Neural cell (in vitro differentiated cells): ENCODE measurements at regions not wholly inside any gene's neighbourhood (a gene's known extent, or its start where the extent isn't known, plus 50 kb on each side); places are given as distances from the start of the nearest gene placed in this dataset.

Experiments used
- H2AFZ ChIP-seq: fragments of 200-600, 300-800 bp; sonication (generic), shearing (Covaris generic); 2 replicates; pipeline ENCODE4 v1.6.0; 2014; ENCODE audit warnings: low read depth, mild to moderate bottlenecking, antibody characterized with exemption, low read length, moderate library complexity
- H3F3A ChIP-seq: fragments of 200-600 bp; shearing (Covaris generic); 2 replicates; pipeline ENCODE4 v1.6.1; 2016; ENCODE audit warnings: mild to moderate bottlenecking, moderate library complexity, mixed read lengths, antibody characterized with exemption, low read length; ENCODE audit not compliant: insufficient read depth, poor library complexity, severe bottlenecking
- H3K27ac ChIP-seq: fragments of 200-600, 300-800 bp; sonication (generic), shearing (Covaris generic); 2 replicates; pipeline ENCODE4 v1.5.1; 2014; ENCODE audit warnings: mild to moderate bottlenecking, low read length, moderate library complexity
- H3K27me3 ChIP-seq: fragments of 300-800, 200-600 bp; sonication (generic), shearing (Covaris generic); 2 replicates; pipeline ENCODE4 v1.6.0; 2014; ENCODE audit warnings: mild to moderate bottlenecking, low read depth, low read length, moderate library complexity; ENCODE audit not compliant: insufficient read depth
- H3K36me3 ChIP-seq: fragments of 300-800, 200-600 bp; sonication (generic), shearing (Covaris generic); 2 replicates; pipeline ENCODE4 v1.5.1; 2014; ENCODE audit warnings: mild to moderate bottlenecking, antibody characterized with exemption, low read length, moderate library complexity; ENCODE audit not compliant: insufficient read depth
- H3K4me2 ChIP-seq: fragments of 300-800, 200-600 bp; sonication (generic), shearing (Covaris generic); 2 replicates; pipeline ENCODE4 v1.6.0; 2014; ENCODE audit warnings: mild to moderate bottlenecking, low read length
- H3K4me3 ChIP-seq: fragments of 300-800, 200-600 bp; sonication (generic), shearing (Covaris generic); 2 replicates; pipeline ENCODE4 v1.5.1; 2014; ENCODE audit warnings: mild to moderate bottlenecking, low read length, moderate library complexity
- H3K79me2 ChIP-seq: fragments of 200-600 bp; shearing (Covaris generic); replicated peaks from 2 replicates; pipeline ENCODE4 v1.6.0; 2014; ENCODE audit warnings: mild to moderate bottlenecking, low read length, moderate library complexity; ENCODE audit not compliant: insufficient read depth
- H3K9ac ChIP-seq: fragments of 300-800, 200-600 bp; sonication (generic), shearing (Covaris generic); 2 replicates; pipeline ENCODE4 v1.6.1; 2016; ENCODE audit warnings: mild to moderate bottlenecking, low read length, mixed read lengths
- H3K9me2 ChIP-seq: fragments of 200-600 bp; shearing (Covaris generic); 2 replicates; pipeline ENCODE4 v1.6.1; 2016; ENCODE audit warnings: mild to moderate bottlenecking, low read length, mixed read lengths; ENCODE audit not compliant: insufficient read depth
- H3K9me3 ChIP-seq: fragments of 200-600, 300-800 bp; sonication (generic), shearing (Covaris generic); 2 replicates; pipeline ENCODE4 v1.6.1; 2016; ENCODE audit warnings: mild to moderate bottlenecking, mixed run types, low read length, moderate library complexity, mixed read lengths
- H4K20me1 ChIP-seq: fragments of 200-600 bp; shearing (Covaris generic); 2 replicates; pipeline ENCODE4 v1.6.1; 2016; ENCODE audit warnings: mild to moderate bottlenecking, mixed run types; ENCODE audit not compliant: insufficient read depth
- CTCF ChIP-seq: fragments of 450-650 bp; IDR thresholded peaks from 2 replicates; pipeline ENCODE4 v1.5.1; 2014; ENCODE audit warnings: antibody characterized with exemption, mild to moderate bottlenecking, moderate library complexity; ENCODE audit not compliant: poor library complexity, severe bottlenecking
- EP300 ChIP-seq: fragments of 450-650 bp; conservative IDR thresholded peaks from 2 replicates; pipeline ENCODE4 v1.6.1; 2014; ENCODE audit warnings: antibody characterized with exemption, mild to moderate bottlenecking, moderate library complexity; ENCODE audit not compliant: poor library complexity, severe bottlenecking
- EZH2 ChIP-seq: fragments of 200-600, 300-800 bp; shearing (Covaris generic), sonication (generic); IDR thresholded peaks from 2 replicates; pipeline ENCODE4 v1.6.1; 2014; ENCODE audit warnings: antibody characterized with exemption, low read length, borderline replicate concordance, mild to moderate bottlenecking; ENCODE audit not compliant: insufficient read depth, poor library complexity, severe bottlenecking
- MXI1 ChIP-seq: fragments of 450-650 bp; conservative IDR thresholded peaks from 2 replicates; pipeline ENCODE4 v1.6.1; 2014; ENCODE audit warnings: antibody characterized with exemption, mild to moderate bottlenecking; ENCODE audit not compliant: poor library complexity, severe bottlenecking
- POLR2AphosphoS5 ChIP-seq: IDR thresholded peaks from 2 replicates; pipeline ENCODE4 v1.6.1; 2012
- RAD21 ChIP-seq: fragments of 450-650 bp; conservative IDR thresholded peaks from 2 replicates; pipeline ENCODE4 v1.6.1; 2014; ENCODE audit warnings: antibody characterized with exemption, mild to moderate bottlenecking, moderate library complexity
- REST ChIP-seq: IDR thresholded peaks from 2 replicates; pipeline ENCODE4 v1.6.1; 2012; ENCODE audit warnings: borderline replicate concordance
- SMC3 ChIP-seq: fragments of 450-650 bp; conservative IDR thresholded peaks from 2 replicates; pipeline ENCODE4 v1.6.1; 2014; ENCODE audit warnings: antibody characterized with exemption, mild to moderate bottlenecking, moderate library complexity; ENCODE audit not compliant: poor library complexity
- TAF1 ChIP-seq: IDR thresholded peaks from 2 replicates; pipeline ENCODE4 v1.6.1; 2012; ENCODE audit warnings: low read depth

- no peak for TF ChIP-seq CTCF
- no peak for TF ChIP-seq POLR2AphosphoS5
- TF ChIP-seq EZH2 = no peak
- no peak for TF ChIP-seq RAD21
- no peak for TF ChIP-seq REST
- no peak for TF ChIP-seq MXI1
- TF ChIP-seq EP300 = no peak
- TF ChIP-seq SMC3 = no peak
- TF ChIP-seq TAF1 = no peak
- Histone ChIP-seq H2AFZ (no peak overlapping the region), H3K9ac (no peak overlapping the region), H3K36me3 (no peaks in the 10 kb centered on the region), H3K4me3 (no peak overlapping the region), H3K4me2 (no peak overlapping the region), H3F3A (no peaks in the 10 kb centered on the region), H3K9me2 (no peaks in the 10 kb centered on the region), H3K27me3 (no peaks in the 10 kb centered on the region), H3K27ac (no peak overlapping the region), H4K20me1 (no peaks in the 10 kb centered on the region), H3K79me2 (no peaks in the 10 kb centered on the region), H3K9me3 (no peaks in the 10 kb centered on the region)
Measured at GRCh38 chr1:240008298-240008697, 83.4 kb upstream of the FMN2 start.

- Histone ChIP-seq H3K4me2 (no peak overlapping the region), H2AFZ (no peak overlapping the region)
- TF ChIP-seq SMC3 (no peak), RAD21 (no peak), REST (no peak), EZH2 (no peak), TAF1 (no peak), EP300 (no peak), POLR2AphosphoS5 (no peak), CTCF (no peak)
Measured at GRCh38 chr1:240014051-240014450, 77.6 kb upstream of the FMN2 start.

More at GRCh38 chr1:240014051-240014450, 77.6 kb upstream of the FMN2 start:
- Histone ChIP-seq H3F3A (no peaks in the 10 kb centered on the region), H3K27ac (no peak overlapping the region), H3K27me3 (no peaks in the 10 kb centered on the region), H4K20me1 (no peaks in the 10 kb centered on the region), H3K9me2 (no peaks in the 10 kb centered on the region), H3K9me3 (peaks cover 4% of the 10 kb centered on the region), H3K79me2 (no peaks in the 10 kb centered on the region), H3K36me3 (no peaks in the 10 kb centered on the region), H3K9ac (no peak overlapping the region), H3K4me3 (no peak overlapping the region)
